ENCODE measurements at regions not wholly inside any gene's neighbourhood (a gene's known extent, or its start where the extent isn't known, plus 50 kb on each side); places are given as distances from the start of the nearest gene placed in this dataset.

GRCh38 chr12:59887178-59887577, 291.3 kb downstream of the SLC16A7 start:
- Histone ChIP-seq H3K4me1 (ENCODE audit: insufficient read depth) (no peaks in the 10 kb centered on the region), H3K27me3 (no peaks in the 10 kb centered on the region), H3K9me2 (replicated peaks; ENCODE audit: insufficient read depth) (no peaks in the 10 kb centered on the region), H3K4me2 (no peak overlapping the region), H3K9me3 (ENCODE audit: low read depth) (no peaks in the 10 kb centered on the region), H4K20me1 (ENCODE audit: insufficient read depth, poor library complexity, severe bottlenecking) (no peaks in the 10 kb centered on the region), H3K36me3 (replicated peaks; ENCODE audit: insufficient read depth, low read depth) (no peaks in the 10 kb centered on the region), H3K4me3 (no peak overlapping the region), H2AFZ (no peak overlapping the region), H3K79me2 (no peaks in the 10 kb centered on the region), H3K27ac (no peak overlapping the region)
- DNase-seq (ENCODE audit: low spot score): no peak
- TF ChIP-seq EZH2 (IDR thresholded peaks at IDR 0.05; ENCODE audit: borderline replicate concordance) (no peak), CTCF (IDR thresholded peaks at IDR 0.05; ENCODE audit: poor library complexity) (no peak)
- WGBS (ENCODE audit: low lambda C conversion rate, missing lambda C conversion rate): 91% methylated on average over 3 of the region's 3 CpGs

GRCh38 chr12:59890896-59891579, 295.2 kb downstream of the SLC16A7 start:
- 95% methylated on average over 3 of the region's 3 CpGs for WGBS (ENCODE audit: low lambda C conversion rate, missing lambda C conversion rate)
- no peak for DNase-seq (ENCODE audit: low spot score)
- Histone ChIP-seq H3K4me3 (no peak overlapping the region), H3K79me2 (no peaks in the 10 kb centered on the region), H3K9me2 (replicated peaks; ENCODE audit: insufficient read depth) (no peaks in the 10 kb centered on the region), H3K27me3 (no peaks in the 10 kb centered on the region), H4K20me1 (ENCODE audit: insufficient read depth, poor library complexity, severe bottlenecking) (no peaks in the 10 kb centered on the region), H3K4me2 (no peak overlapping the region), H3K9me3 (ENCODE audit: low read depth) (no peaks in the 10 kb centered on the region), H3K4me1 (ENCODE audit: insufficient read depth) (no peaks in the 10 kb centered on the region), H2AFZ (no peak overlapping the region), H3K27ac (no peak overlapping the region), H3K36me3 (replicated peaks; ENCODE audit: insufficient read depth, low read depth) (no peaks in the 10 kb centered on the region)
- no peak for TF ChIP-seq EZH2phosphoT487 (IDR thresholded peaks at IDR 0.05; ENCODE audit: low read depth, severe bottlenecking, unreplicated experiment)
- no peak for TF ChIP-seq CTCF (IDR thresholded peaks at IDR 0.05; ENCODE audit: poor library complexity)
- no peak for TF ChIP-seq EZH2 (IDR thresholded peaks at IDR 0.05; ENCODE audit: borderline replicate concordance)

GRCh38 chr12:59895166-59895775, 299.4 kb downstream of the SLC16A7 start:
- H3K27me3 ChIP-seq: no peaks in the 10 kb centered on the region
- no peaks in the 10 kb centered on the region for H4K20me1 ChIP-seq (ENCODE audit: insufficient read depth, poor library complexity, severe bottlenecking)
- H2AFZ ChIP-seq: no peak overlapping the region
- WGBS (ENCODE audit: low lambda C conversion rate, missing lambda C conversion rate): 84% methylated on average over 1 of the region's 1 CpG
- H3K9me3 ChIP-seq (ENCODE audit: low read depth): no peaks in the 10 kb centered on the region
- H3K27ac ChIP-seq: no peak overlapping the region
- no peaks in the 10 kb centered on the region for H3K9me2 ChIP-seq (replicated peaks; ENCODE audit: insufficient read depth)
- TF ChIP-seq CTCF (IDR thresholded peaks at IDR 0.05; ENCODE audit: poor library complexity) (no peak), EZH2phosphoT487 (IDR thresholded peaks at IDR 0.05; ENCODE audit: low read depth, severe bottlenecking, unreplicated experiment) (no peak), EZH2 (IDR thresholded peaks at IDR 0.05; ENCODE audit: borderline replicate concordance) (no peak)
- no peaks in the 10 kb centered on the region for H3K79me2 ChIP-seq
- no peaks in the 10 kb centered on the region for H3K4me1 ChIP-seq (ENCODE audit: insufficient read depth)
- DNase-seq (ENCODE audit: low spot score): no peak
- H3K4me2 ChIP-seq: no peak overlapping the region
- H3K4me3 ChIP-seq: no peak overlapping the region
- H3K36me3 ChIP-seq (replicated peaks; ENCODE audit: insufficient read depth, low read depth): no peaks in the 10 kb centered on the region

Data from hepatocyte (in vitro differentiated cells).